ENCODE measurements at regions not wholly inside any gene's neighbourhood (a gene's known extent, or its start where the extent isn't known, plus 50 kb on each side); places are given as distances from the start of the nearest gene placed in this dataset.

- no peak for TF ChIP-seq GATA2 (IDR thresholded peaks at IDR 0.05; ENCODE audit: low read depth, low read length)
- TF ChIP-seq GATA3 (IDR thresholded peaks at IDR 0.05; ENCODE audit: low read depth, low read length): no peak
These were observed 694.6 kb downstream of the CPS1 start for GRCh38 chr2:211251016-211251415.
